Adrenal gland (tissue), 9 donors: ENCODE measurements at regions not wholly inside any gene's neighbourhood (a gene's known extent, or its start where the extent isn't known, plus 50 kb on each side); places are given as distances from the start of the nearest gene placed in this dataset.

Experiments
- DNase-seq, 7 donors: peaks; one replicate each; pipeline ENCODE4 v3.0.0-alpha.2; 2019 to 2020
- H3K27ac ChIP-seq, 5 donors: fragments of 200-600 bp; sonication (generic) in 4 of 5; 1 replicate in 3 of 5; 2 replicates in 2 of 5; pipeline versions ENCODE4 v1.5.1 to v1.8.0; 2016 to 2020; ENCODE audit warnings: mild to moderate bottlenecking in 1 of 5
- H3K27me3 ChIP-seq: fragments of 200-600 bp; 2 replicates; pipeline ENCODE4 v1.8.0; 2021
- H3K36me3 ChIP-seq, 2 donors: fragments of 200-600 bp; replicated peaks in 1 of 2; 1 replicate in 1 of 2; 2 replicates in 1 of 2; pipeline versions ENCODE4 v1.5.1 to v1.8.0; 2018 to 2022
- H3K4me1 ChIP-seq, 2 donors: fragments of 200-600 bp; replicated peaks in 1 of 2; 1 replicate in 1 of 2; 2 replicates in 1 of 2; pipeline versions ENCODE4 v1.5.1 to v1.8.0; 2018 to 2021
- H3K4me3 ChIP-seq, 4 donors: fragments of 200-600 bp; sonication (generic) in 3 of 4; one replicate each; pipeline ENCODE4 v1.5.1; 2016 to 2018
- H3K9me3 ChIP-seq, 3 donors: fragments of 200-600 bp; sonication (generic) in 1 of 3; replicated peaks in 1 of 3; 1 replicate in 2 of 3; 2 replicates in 1 of 3; pipeline versions ENCODE4 v1.5.1 to v1.8.0; 2016 to 2021
- CTCF ChIP-seq, 6 experiments: fragments of 450-650 bp in 4 of 6; fragments of 200-600 bp in 2 of 6; sonication (generic) in 1 of 6; IDR thresholded peaks; 1 replicate in 5 of 6; 2 replicates in 1 of 6; pipeline versions ENCODE4 v1.5.1 to v1.8.0; 2016 to 2021; ENCODE audit warnings: antibody characterized with exemption in 6 of 6, mild to moderate bottlenecking in 2 of 6, moderate library complexity in 1 of 6
- POLR2A ChIP-seq, 2 donors: fragments of 450-650 bp; IDR thresholded peaks; one replicate each; pipeline ENCODE4 v1.6.1; 2017; ENCODE audit warnings: antibody characterized with exemption in 2 of 2, mild to moderate bottlenecking in 2 of 2, moderate library complexity in 1 of 2
- WGBS, 4 donors: extraction: QIAGEN DNeasy Blood & Tissue Kit in 2 of 4; methylation state at CpG; one replicate each; pipeline versions ENCODE4 v1.1.5 to v1.1.7; 2013 to 2017; 5-methylcytosine and 5-hydroxymethylcytosine counted together
- intact Hi-C, 2 donors: fragments of 100-400 bp; cut with DNase I; formaldehyde crosslinking; loops; one replicate each; pipeline versions ENCODE4 v1.14.1 to v1.15.0; 2022 to 2023
- donor health status: healthy with polysubstance abuse.
- donor health status: Bipolar disorder and iron deficiency.
- donor health status: DM: yes; HTN: yes; CAD: no.
- donor health status: DM: no; HTN: no; CAD: no.
- donor health status: DM: no; HTN: no; CAD: no.

GRCh38 chr1:199223936-199224335 is 585.1 kb downstream of the PTPRC start:
- DNase-seq = no peak
- H3K9me3 ChIP-seq = no peaks in the 10 kb centered on the region
- H3K27ac ChIP-seq = no peak overlapping the region
- 62 to 74% (median 68%) methylated on average over 3 of the region's 3 CpGs for WGBS, 4 donors
- intact Hi-C loops = no loop called here
- H3K27me3 ChIP-seq = no peaks in the 10 kb centered on the region
- H3K4me3 ChIP-seq = no peak overlapping the region
- no peaks in the 10 kb centered on the region for H3K4me1 ChIP-seq
- TF ChIP-seq POLR2A (IDR thresholded peaks at IDR 0.05) (no peak), CTCF (IDR thresholded peaks at IDR 0.05) (no peak)
- H3K36me3 ChIP-seq = no peaks in the 10 kb centered on the region

GRCh38 chr1:199226163-199226562 is 587.3 kb downstream of the PTPRC start:
- WGBS, 4 donors = 11 to 24% (median 19%) methylated on average over 2 of the region's 2 CpGs
- H3K4me3 ChIP-seq = no peak overlapping the region
- intact Hi-C loops = no loop called here
- no peak for DNase-seq
- no peaks in the 10 kb centered on the region for H3K36me3 ChIP-seq
- no peak overlapping the region for H3K27ac ChIP-seq
- H3K27me3 ChIP-seq = no peaks in the 10 kb centered on the region
- no peaks in the 10 kb centered on the region for H3K4me1 ChIP-seq
- no peak for TF ChIP-seq POLR2A (IDR thresholded peaks at IDR 0.05)
- no peak for TF ChIP-seq CTCF (IDR thresholded peaks at IDR 0.05)
- H3K9me3 ChIP-seq = no peaks in the 10 kb centered on the region

GRCh38 chr1:199242147-199242546 is 603.3 kb downstream of the PTPRC start:
- intact Hi-C loops = no loop called here
- WGBS, 4 donors = 55 to 72% (median 68%) methylated on average over 2 of the region's 2 CpGs
- Histone ChIP-seq H3K36me3 (no peaks in the 10 kb centered on the region), H3K27me3 (no peaks in the 10 kb centered on the region), H3K9me3 (no peaks in the 10 kb centered on the region), H3K4me1 (no peaks in the 10 kb centered on the region), H3K4me3 (no peak overlapping the region), H3K27ac (no peak overlapping the region)
- TF ChIP-seq POLR2A (IDR thresholded peaks at IDR 0.05) (no peak), CTCF (IDR thresholded peaks at IDR 0.05) (no peak)
- no peak for DNase-seq

GRCh38 chr1:199242601-199243000 is 603.8 kb downstream of the PTPRC start:
- Histone ChIP-seq H3K9me3 (no peaks in the 10 kb centered on the region), H3K27ac (no peak overlapping the region), H3K36me3 (no peaks in the 10 kb centered on the region), H3K4me3 (no peak overlapping the region), H3K4me1 (no peaks in the 10 kb centered on the region), H3K27me3 (no peaks in the 10 kb centered on the region)
- DNase-seq = no peak
- intact Hi-C loops = no loop called here
- 45 to 80% (median 71%) methylated on average over 2 of the region's 2 CpGs for WGBS, 4 donors
- TF ChIP-seq POLR2A (IDR thresholded peaks at IDR 0.05) = no peak
- no peak for TF ChIP-seq CTCF (IDR thresholded peaks at IDR 0.05)
